H1 (cell line): ENCODE measurements at regions not wholly inside any gene's neighbourhood (a gene's known extent, or its start where the extent isn't known, plus 50 kb on each side); places are given as distances from the start of the nearest gene placed in this dataset.

Experiments used
- CTCF ChIA-PET: fragments of 300-600 bp; sonication (Branson Sonifier 250); formaldehyde crosslinking; loops from one replicate; lab custom pipeline; 2021; ENCODE audit not compliant: partially characterized antibody; lab: Charles Lee
- POLR2A ChIA-PET: fragments of 300-600 bp; sonication (Branson Sonifier 250); formaldehyde crosslinking; loops from one replicate; lab custom pipeline; 2021; ENCODE audit warnings: inconsistent platforms; ENCODE audit not compliant: partially characterized antibody; lab: Charles Lee
- DNase-seq, 2 experiments: peaks; one replicate each; pipeline versions ENCODE4 v3.0.0 to v3.0.0-alpha.2; 2010 to 2022; ENCODE audit warnings: low spot score in 2 of 2, low read depth in 1 of 2, mixed read lengths in 1 of 2
- FAIRE-seq: peaks from 2 replicates; lab custom pipeline; 2011; peaks lifted over from hg19 to GRCh38; lab: Jason Lieb, UNC
- H2AFZ ChIP-seq: 2 replicates; pipeline ENCODE4 v1.8.1; 2012; ENCODE audit warnings: low read length, inconsistent platforms
- H2AK5ac ChIP-seq: 2 replicates; pipeline ENCODE4 v1.6.1; 2013; ENCODE audit warnings: low read depth, low read length
- H2BK120ac ChIP-seq: replicated peaks from 2 replicates; pipeline ENCODE3; 2013; ENCODE audit warnings: low read depth, low read length, inconsistent platforms
- H2BK12ac ChIP-seq: 2 replicates; pipeline ENCODE4 v1.6.1; 2013; ENCODE audit warnings: low read depth, low read length
- H2BK15ac ChIP-seq: 2 replicates; pipeline ENCODE4 v1.6.1; 2013; ENCODE audit warnings: low read length
- H2BK20ac ChIP-seq: 2 replicates; pipeline ENCODE4 v1.6.1; 2013; ENCODE audit warnings: low read length
- H2BK5ac ChIP-seq: 2 replicates; pipeline ENCODE4 v1.6.1; 2013; ENCODE audit warnings: low read depth, low read length
- H3K14ac ChIP-seq: 2 replicates; pipeline ENCODE4 v1.6.1; 2013; ENCODE audit warnings: inconsistent platforms; ENCODE audit not compliant: insufficient read length
- H3K18ac ChIP-seq: 2 replicates; pipeline ENCODE4 v1.6.1; 2013; ENCODE audit warnings: low read length; ENCODE audit errors: extremely low read depth
- H3K23ac ChIP-seq: 2 replicates; pipeline ENCODE4 v1.6.1; 2013; ENCODE audit warnings: inconsistent platforms; ENCODE audit not compliant: insufficient read length
- H3K23me2 ChIP-seq: 2 replicates; pipeline ENCODE4 v1.6.1; 2013; ENCODE audit warnings: low read depth, low read length
- H3K27ac ChIP-seq: 2 replicates; pipeline ENCODE4 v1.6.1; 2011; ENCODE audit warnings: low read depth, low read length, inconsistent platforms
- H3K27me3 ChIP-seq, 4 experiments: replicated peaks in 1 of 4; 1 replicate in 1 of 4; 2 replicates in 3 of 4; pipeline versions ENCODE4 v1.6.1 to v1.8.1; 2011 to 2013; ENCODE audit warnings: low read length in 3 of 4, mild to moderate bottlenecking in 3 of 4, inconsistent platforms in 2 of 4, mixed read lengths in 2 of 4, moderate library complexity in 1 of 4; ENCODE audit not compliant: control insufficient read depth in 3 of 4, insufficient read depth in 3 of 4; ENCODE audit errors: extremely low read depth in 1 of 4
- H3K36me3 ChIP-seq, 4 experiments: 2 replicates each; pipeline versions ENCODE4 v1.6.1 to v1.8.1; 2011 to 2013; ENCODE audit warnings: mild to moderate bottlenecking in 4 of 4, low read length in 3 of 4, moderate library complexity in 2 of 4, control low read depth in 1 of 4, inconsistent platforms in 1 of 4; ENCODE audit not compliant: insufficient read depth in 4 of 4, control insufficient read depth in 2 of 4
- H3K4ac ChIP-seq: replicated peaks from 2 replicates; pipeline ENCODE3; 2013; ENCODE audit warnings: low read length, low read depth, mixed read lengths, inconsistent platforms; ENCODE audit not compliant: insufficient read length
- H3K4me1 ChIP-seq, 4 experiments: replicated peaks in 1 of 4; 1 replicate in 1 of 4; 2 replicates in 3 of 4; pipeline versions ENCODE4 v1.6.1 to v1.8.1; 2011 to 2013; ENCODE audit warnings: low read length in 3 of 4, inconsistent platforms in 2 of 4, mixed read lengths in 1 of 4; ENCODE audit not compliant: insufficient read depth in 4 of 4, control insufficient read depth in 3 of 4
- H3K4me2 ChIP-seq, 2 experiments: 2 replicates each; pipeline versions ENCODE4 v1.6.1 to v1.8.1; 2011 to 2013; ENCODE audit warnings: low read depth in 2 of 2, low read length in 2 of 2, control low read depth in 1 of 2, inconsistent platforms in 1 of 2, mild to moderate bottlenecking in 1 of 2; ENCODE audit not compliant: insufficient read depth in 1 of 2
- H3K4me3 ChIP-seq, 4 experiments: fragments of 200-600, 300-600 bp in 1 of 4; sonication (generic), shearing (Covaris generic), sonication (Bioruptor Twin) in 1 of 4; 2 replicates each; pipeline versions ENCODE4 v1.5.1 to v1.8.1; 2011 to 2016; ENCODE audit warnings: low read length in 4 of 4, low read depth in 3 of 4, control low read depth in 2 of 4, inconsistent platforms in 2 of 4, mild to moderate bottlenecking in 2 of 4, mixed read lengths in 1 of 4, moderate library complexity in 1 of 4; ENCODE audit not compliant: insufficient read depth in 2 of 4; ENCODE audit errors: extremely low read depth in 1 of 4
- H3K56ac ChIP-seq: replicated peaks from 2 replicates; pipeline ENCODE3; 2013; ENCODE audit warnings: low read depth, mild to moderate bottlenecking, mixed read lengths, low read length, inconsistent platforms; ENCODE audit not compliant: insufficient read length
- H3K79me1 ChIP-seq: 2 replicates; pipeline ENCODE4 v1.6.1; 2013; ENCODE audit warnings: low read depth, low read length, control low read depth
- H3K79me2 ChIP-seq, 2 experiments: 2 replicates each; pipeline versions ENCODE4 v1.6.1 to v1.8.1; 2012 to 2013; ENCODE audit warnings: low read length in 2 of 2, mild to moderate bottlenecking in 2 of 2, inconsistent platforms in 1 of 2; ENCODE audit not compliant: insufficient read depth in 2 of 2, control insufficient read depth in 1 of 2
- H3K9ac ChIP-seq, 4 experiments: replicated peaks in 1 of 4; 1 replicate in 1 of 4; 2 replicates in 3 of 4; pipeline versions ENCODE4 v1.6.1 to v1.8.1; 2011 to 2013; ENCODE audit warnings: low read depth in 3 of 4, low read length in 3 of 4, control low read depth in 2 of 4, mild to moderate bottlenecking in 2 of 4, moderate library complexity in 2 of 4, inconsistent platforms in 1 of 4; ENCODE audit errors: extremely low read depth in 1 of 4
- H3K9me3 ChIP-seq, 2 experiments: 2 replicates each; pipeline versions ENCODE4 v1.6.1 to v1.8.1; 2012 to 2013; ENCODE audit warnings: mild to moderate bottlenecking in 2 of 2, moderate library complexity in 2 of 2, control low read depth in 1 of 2, inconsistent platforms in 1 of 2, low read depth in 1 of 2, low read length in 1 of 2, mixed read lengths in 1 of 2; ENCODE audit not compliant: insufficient read depth in 2 of 2
- H4K20me1 ChIP-seq, 2 experiments: replicated peaks in 1 of 2; 2 replicates each; pipeline versions ENCODE3 to v1.8.1; 2011 to 2013; ENCODE audit warnings: inconsistent platforms in 2 of 2, low read length in 2 of 2, mild to moderate bottlenecking in 1 of 2; ENCODE audit not compliant: insufficient read depth in 2 of 2, control insufficient read depth in 1 of 2
- H4K5ac ChIP-seq: 2 replicates; pipeline ENCODE4 v1.6.1; 2013; ENCODE audit warnings: low read length, low read depth, mixed read lengths, inconsistent platforms; ENCODE audit not compliant: insufficient read length
- H4K8ac ChIP-seq: 2 replicates; pipeline ENCODE4 v1.8.0; 2013; ENCODE audit warnings: mild to moderate bottlenecking, moderate library complexity, low read length, inconsistent platforms; ENCODE audit not compliant: insufficient read depth; ENCODE audit errors: extremely low read depth
- H4K91ac ChIP-seq: replicated peaks from 2 replicates; pipeline ENCODE3; 2013; ENCODE audit warnings: low read length, mixed read lengths, inconsistent platforms; ENCODE audit not compliant: insufficient read length
- BACH1 ChIP-seq: IDR thresholded peaks from 2 replicates; pipeline ENCODE4 v1.6.1; 2012; ENCODE audit warnings: low read length, improper control_type of control experiment
- CEBPB ChIP-seq: IDR thresholded peaks from 2 replicates; pipeline ENCODE4 v1.6.1; 2012; ENCODE audit warnings: low read depth, low read length
- CHD1 ChIP-seq: IDR thresholded peaks from 2 replicates; pipeline ENCODE4 v1.6.1; 2012; ENCODE audit warnings: low read depth, low read length, improper control_type of control experiment
- KDM1A ChIP-seq: fragments of 200-600, 300-600 bp; sonication (generic); IDR thresholded peaks from 2 replicates; pipeline ENCODE4 v1.7.1; 2016; ENCODE audit warnings: mild to moderate bottlenecking, low read length, borderline replicate concordance
- KDM4A ChIP-seq: IDR thresholded peaks from one replicate; pipeline ENCODE4 v1.7.1; 2012; ENCODE audit warnings: low read depth, mild to moderate bottlenecking, moderate library complexity, low read length, inconsistent platforms; ENCODE audit not compliant: severe bottlenecking
- SP4 ChIP-seq: IDR thresholded peaks from 2 replicates; pipeline ENCODE4 v1.6.1; 2012; ENCODE audit warnings: low read length, inconsistent platforms
- TEAD4 ChIP-seq: IDR thresholded peaks from 2 replicates; pipeline ENCODE4 v1.6.1; 2012; ENCODE audit warnings: low read depth, low read length, inconsistent platforms, mixed read lengths
- YY1 ChIP-seq: IDR thresholded peaks from 2 replicates; pipeline ENCODE4 v1.6.1; 2011; ENCODE audit warnings: low read depth, mild to moderate bottlenecking, low read length
- WGBS, 2 experiments: shearing (Covaris generic) in 1 of 2; methylation state at CpG; one replicate each; pipeline versions ENCODE4 v1.1.6 to v1.1.7; 2013 to 2015; ENCODE audit warnings: low lambda C conversion rate in 2 of 2, mixed read lengths in 2 of 2, inconsistent platforms in 1 of 2, low coverage in 1 of 2, missing lambda C conversion rate in 1 of 2; ENCODE audit not compliant: insufficient replicate concordance in 2 of 2, insufficient coverage in 1 of 2, insufficient read length in 1 of 2; ENCODE audit errors: extremely low coverage in 1 of 2, missing lambda C conversion rate in 1 of 2; 5-methylcytosine and 5-hydroxymethylcytosine counted together
- TF ChIP-seq, protein P1 (sequence below), 3 experiments: IDR thresholded peaks; 1 replicate in 2 of 3; 2 replicates in 1 of 3; pipeline versions ENCODE4 v1.5.1 to v1.6.1; 2011; ENCODE audit warnings: low read length in 3 of 3, mild to moderate bottlenecking in 3 of 3, inconsistent platforms in 2 of 3, low read depth in 1 of 3, moderate library complexity in 1 of 3; ENCODE audit not compliant: insufficient read depth in 1 of 3; ENCODE audit errors: control extremely low read depth in 1 of 3

DNA sequence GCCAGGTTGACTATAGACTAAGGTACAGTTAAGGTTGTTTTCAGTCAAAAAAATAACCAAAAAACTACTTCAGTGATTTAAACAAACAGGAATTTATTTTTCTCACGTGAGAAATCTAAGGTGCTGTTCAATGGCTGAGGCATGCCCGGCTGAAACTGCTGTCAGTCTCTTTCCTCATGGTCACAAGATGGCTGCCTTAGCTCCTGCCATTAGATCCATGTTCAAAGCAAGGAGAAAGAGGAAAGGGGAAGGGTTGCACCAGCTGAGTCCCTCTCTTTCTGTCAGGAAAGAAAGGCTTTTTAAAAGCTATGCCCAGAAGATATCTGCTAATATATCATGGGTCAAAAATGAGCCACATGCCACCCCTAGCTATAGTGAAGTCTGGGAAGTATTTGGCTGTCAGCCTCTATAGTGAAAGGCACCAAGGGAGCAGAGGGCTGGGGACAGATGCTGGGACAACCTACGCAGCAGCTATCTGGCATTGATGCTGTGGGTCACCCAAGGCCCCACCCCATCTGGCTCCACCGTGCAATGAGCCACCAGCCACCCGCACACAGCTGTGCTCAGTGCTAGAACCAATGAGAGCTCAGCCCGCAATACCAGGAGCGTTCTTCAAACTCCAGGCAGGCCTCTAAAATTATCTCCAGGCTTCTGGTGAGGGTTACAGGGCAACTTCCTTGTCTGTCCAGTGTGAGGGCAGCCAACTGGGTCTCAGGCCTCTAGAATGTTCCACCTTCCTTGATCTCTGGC is 64.7 kb upstream of the GATA2 start:
- Histone ChIP-seq H3K23me2 (peaks cover 2% of the 10 kb centered on the region; the same call in 1 of the 2 replicates), H2AFZ (no peak overlapping the region), H3K9me3 (no peaks in the 10 kb centered on the region; a peak in 1 of 4 replicates), H3K18ac (no peak overlapping the region), H3K14ac (no peak overlapping the region), H3K23ac (no peak overlapping the region), H3K27ac (no peak overlapping the region), H4K20me1 (no peaks in the 10 kb centered on the region), H3K79me2 (no peaks in the 10 kb centered on the region), H3K4me3 (no peak overlapping the region), H2BK15ac (no peak overlapping the region), H3K79me1 (no peaks in the 10 kb centered on the region), H4K91ac (no peak overlapping the region), H4K5ac (no peak overlapping the region), H4K8ac (no peak overlapping the region), H3K4ac (no peak overlapping the region), H3K27me3 (peaks cover 0 to 29% (median 27%) of the 10 kb centered on the region in 4 experiments; a peak in 6 of 7 replicates), H3K56ac (no peak overlapping the region), H2BK20ac (no peak overlapping the region), H2BK5ac (no peak overlapping the region), H3K36me3 (no peaks in the 10 kb centered on the region), H2BK120ac (no peak overlapping the region), H2AK5ac (no peak overlapping the region), H3K9ac (no peak overlapping the region), H3K4me1 (peaks cover 0 to 10% (median 7%) of the 10 kb centered on the region in 4 experiments; a peak in 6 of 7 replicates), H2BK12ac (no peak overlapping the region), H3K4me2 (no peak overlapping the region)
- no peak for FAIRE-seq
- CTCF ChIA-PET, result interaction anchor here (1.0 to 2.1 kb wide), 7 partner anchors 9 to 132 kb away, joined by 3 to 12 read pairs (median 5); no protein-coding TSS in a partner anchor
- DNase-seq, result no peak
- 82% methylated on average over 7 of the region's 7 CpGs; no CpG with 5 or more reads in 1 of the 2 experiments for WGBS, 2 experiments
- POLR2A ChIA-PET, result interaction anchor here (1.3 kb wide), 1 partner anchor 9 kb away, joined by 3 read pairs; no protein-coding TSS in a partner anchor
- TF ChIP-seq SP4 (no peak), KDM4A (no peak), KDM1A (peak; percentile 62; the same call in 1 of the 2 replicates), BACH1 (no peak), CEBPB (no peak), TEAD4 (no peak), CHD1 (no peak), YY1 (no peak)
- TF ChIP-seq, protein P1, sequence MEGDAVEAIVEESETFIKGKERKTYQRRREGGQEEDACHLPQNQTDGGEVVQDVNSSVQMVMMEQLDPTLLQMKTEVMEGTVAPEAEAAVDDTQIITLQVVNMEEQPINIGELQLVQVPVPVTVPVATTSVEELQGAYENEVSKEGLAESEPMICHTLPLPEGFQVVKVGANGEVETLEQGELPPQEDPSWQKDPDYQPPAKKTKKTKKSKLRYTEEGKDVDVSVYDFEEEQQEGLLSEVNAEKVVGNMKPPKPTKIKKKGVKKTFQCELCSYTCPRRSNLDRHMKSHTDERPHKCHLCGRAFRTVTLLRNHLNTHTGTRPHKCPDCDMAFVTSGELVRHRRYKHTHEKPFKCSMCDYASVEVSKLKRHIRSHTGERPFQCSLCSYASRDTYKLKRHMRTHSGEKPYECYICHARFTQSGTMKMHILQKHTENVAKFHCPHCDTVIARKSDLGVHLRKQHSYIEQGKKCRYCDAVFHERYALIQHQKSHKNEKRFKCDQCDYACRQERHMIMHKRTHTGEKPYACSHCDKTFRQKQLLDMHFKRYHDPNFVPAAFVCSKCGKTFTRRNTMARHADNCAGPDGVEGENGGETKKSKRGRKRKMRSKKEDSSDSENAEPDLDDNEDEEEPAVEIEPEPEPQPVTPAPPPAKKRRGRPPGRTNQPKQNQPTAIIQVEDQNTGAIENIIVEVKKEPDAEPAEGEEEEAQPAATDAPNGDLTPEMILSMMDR (IDR thresholded peaks at IDR 0.05; ENCODE audit: control extremely low read depth in 1 of 3, insufficient read depth in 1 of 3, low read depth in 1 of 3, low read length in 3 of 3), result no peak
